Fibroblast of pulmonary artery (primary cell): ENCODE measurements at regions not wholly inside any gene's neighbourhood (a gene's known extent, or its start where the extent isn't known, plus 50 kb on each side); places are given as distances from the start of the nearest gene placed in this dataset.
A peak's percentile ranks its signal among the peaks of the same experiment; 100 is the strongest.

Experiments
- DNase-seq: peaks from one replicate; pipeline ENCODE4 v3.0.0-alpha.2; 2010; ENCODE audit warnings: low read depth
- H3K4me3 ChIP-seq: replicated peaks from 2 replicates; pipeline ENCODE4 v1.5.1; 2011; ENCODE audit warnings: low read depth, mild to moderate bottlenecking, control low read depth, low read length, moderate library complexity
- TF ChIP-seq, protein P1 (sequence below): IDR thresholded peaks from 2 replicates; pipeline ENCODE4 v1.5.1; 2011; ENCODE audit warnings: mild to moderate bottlenecking, control low read depth, low read length, inconsistent platforms; ENCODE audit errors: missing control alignments

DNA sequence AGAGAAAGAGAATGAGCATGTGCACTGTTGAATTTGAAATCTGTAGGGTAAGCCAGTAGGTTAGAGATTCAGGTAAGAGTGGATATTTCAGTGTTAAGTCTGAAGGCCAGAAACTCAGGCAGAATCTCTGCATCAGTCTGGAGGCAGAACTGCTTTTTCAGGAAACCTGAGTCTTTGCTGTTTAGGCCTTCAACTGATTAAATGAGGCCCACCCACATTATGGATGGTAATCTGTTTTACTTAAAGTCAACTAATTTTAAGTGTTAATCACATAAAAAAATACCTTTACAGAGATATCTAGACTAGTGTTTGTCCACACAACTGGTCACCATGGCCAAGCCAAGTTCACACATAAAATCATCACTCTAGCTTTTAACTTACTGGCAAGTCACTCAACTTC, 205.0 kb upstream of the DDHD1 start:
- DNase-seq: no peak
- TF ChIP-seq, protein P1, sequence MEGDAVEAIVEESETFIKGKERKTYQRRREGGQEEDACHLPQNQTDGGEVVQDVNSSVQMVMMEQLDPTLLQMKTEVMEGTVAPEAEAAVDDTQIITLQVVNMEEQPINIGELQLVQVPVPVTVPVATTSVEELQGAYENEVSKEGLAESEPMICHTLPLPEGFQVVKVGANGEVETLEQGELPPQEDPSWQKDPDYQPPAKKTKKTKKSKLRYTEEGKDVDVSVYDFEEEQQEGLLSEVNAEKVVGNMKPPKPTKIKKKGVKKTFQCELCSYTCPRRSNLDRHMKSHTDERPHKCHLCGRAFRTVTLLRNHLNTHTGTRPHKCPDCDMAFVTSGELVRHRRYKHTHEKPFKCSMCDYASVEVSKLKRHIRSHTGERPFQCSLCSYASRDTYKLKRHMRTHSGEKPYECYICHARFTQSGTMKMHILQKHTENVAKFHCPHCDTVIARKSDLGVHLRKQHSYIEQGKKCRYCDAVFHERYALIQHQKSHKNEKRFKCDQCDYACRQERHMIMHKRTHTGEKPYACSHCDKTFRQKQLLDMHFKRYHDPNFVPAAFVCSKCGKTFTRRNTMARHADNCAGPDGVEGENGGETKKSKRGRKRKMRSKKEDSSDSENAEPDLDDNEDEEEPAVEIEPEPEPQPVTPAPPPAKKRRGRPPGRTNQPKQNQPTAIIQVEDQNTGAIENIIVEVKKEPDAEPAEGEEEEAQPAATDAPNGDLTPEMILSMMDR: no peak
- H3K4me3 ChIP-seq: no peak overlapping the region

DNA sequence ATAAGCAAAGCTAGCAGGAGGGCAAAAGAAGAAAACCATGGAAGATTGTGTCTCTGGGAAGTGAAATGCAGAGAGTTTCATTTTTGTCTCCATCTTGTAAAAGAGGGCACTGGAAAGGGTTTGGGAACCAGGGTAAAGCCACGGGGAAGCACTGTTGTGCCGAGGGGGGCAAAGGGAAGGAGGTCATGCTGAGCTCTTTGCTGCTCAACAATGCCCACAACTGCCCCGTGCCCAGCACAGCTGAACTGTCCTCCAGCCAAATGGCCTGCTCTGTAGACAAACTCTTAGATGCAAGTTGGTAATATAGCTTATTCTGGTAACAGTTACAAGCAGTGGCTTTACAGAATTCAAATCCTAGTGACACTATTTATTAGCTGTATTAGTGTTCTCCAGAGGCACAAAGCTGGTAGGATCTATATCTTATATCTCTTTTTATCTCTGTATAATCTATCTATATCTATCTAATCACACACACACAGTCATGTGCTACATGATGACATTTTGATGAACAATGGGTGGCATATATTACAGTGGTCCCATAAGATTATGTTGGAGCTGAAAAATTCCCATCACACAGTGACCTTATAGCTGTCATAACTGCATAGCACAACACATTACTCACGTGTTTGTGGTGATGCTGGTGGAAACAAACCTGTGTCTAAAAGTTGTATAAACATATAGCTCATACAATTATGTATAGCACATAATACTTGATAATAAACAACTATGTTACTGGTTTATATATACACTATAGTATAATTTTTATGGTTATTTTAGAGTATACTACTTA, 203.4 kb upstream of the DDHD1 start:
- DNase-seq: no peak
- TF ChIP-seq, protein P1: no peak
- no peak overlapping the region for H3K4me3 ChIP-seq

DNA sequence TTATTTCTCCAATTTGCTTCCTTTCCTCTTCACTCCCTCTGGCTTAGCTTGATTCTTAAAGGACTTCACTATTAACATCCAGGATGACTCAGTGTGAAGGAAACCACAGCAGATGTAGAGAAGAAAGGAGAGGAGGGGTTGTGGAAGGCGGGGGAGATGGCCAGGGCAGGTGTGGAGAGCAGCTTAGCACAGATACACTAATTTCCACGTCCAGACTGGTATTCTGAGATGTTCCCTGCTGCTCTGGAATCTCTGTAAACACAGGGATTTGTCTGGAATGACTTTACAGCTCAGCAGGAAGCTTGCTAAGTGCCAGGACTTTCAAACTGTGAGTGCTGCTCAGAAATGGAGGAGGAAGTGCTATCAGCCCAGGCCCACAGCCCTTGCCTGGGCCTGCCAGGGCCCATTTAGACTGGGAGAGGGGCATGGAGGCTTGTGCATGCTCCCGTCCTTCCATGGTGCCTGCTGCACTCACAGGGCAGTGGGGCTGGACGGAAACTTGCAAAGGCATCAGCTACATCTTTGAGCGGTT, 202.5 kb upstream of the DDHD1 start:
- TF ChIP-seq, protein P1: no peak
- H3K4me3 ChIP-seq: no peak overlapping the region
- DNase-seq: peak; percentile 50

DNA sequence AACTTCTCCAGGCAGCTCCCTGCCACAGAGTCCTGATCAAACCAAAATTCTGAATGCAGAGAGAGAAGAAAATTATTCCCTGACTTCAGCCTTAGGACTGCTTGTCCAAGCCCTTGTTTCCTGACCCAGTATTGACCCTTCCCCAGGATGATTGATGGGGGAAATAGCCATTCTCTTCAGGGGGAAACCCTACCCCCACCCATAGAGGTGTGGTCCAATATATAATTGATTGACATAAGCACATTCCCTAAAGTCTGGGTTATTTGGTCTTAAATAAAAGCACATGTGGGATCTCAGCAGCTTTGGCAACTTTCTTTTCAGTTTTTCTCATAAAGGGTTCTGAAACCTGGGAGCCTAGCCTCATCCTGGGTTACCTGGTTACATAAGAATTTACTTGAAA, 201.2 kb upstream of the DDHD1 start:
- no peak overlapping the region for H3K4me3 ChIP-seq
- TF ChIP-seq, protein P1: no peak
- no peak for DNase-seq

DNA sequence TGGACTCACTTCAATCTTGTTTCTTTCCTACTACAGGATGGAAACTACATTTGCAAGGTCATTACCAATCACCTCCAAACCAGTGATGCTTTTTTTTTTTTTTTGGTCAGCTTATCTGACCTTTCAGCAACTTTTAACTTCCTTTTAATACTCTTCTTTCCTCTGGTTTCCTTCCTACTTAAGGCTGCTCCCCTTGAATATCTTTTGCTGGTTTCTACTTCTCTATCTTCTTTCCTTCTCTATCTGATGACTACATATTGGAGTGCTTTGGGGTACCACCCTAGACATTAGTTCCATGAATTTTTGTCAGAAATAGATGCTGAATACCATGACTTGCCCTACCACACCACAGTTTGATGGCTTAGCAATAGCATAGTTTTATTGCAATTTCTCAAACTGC, 197.7 kb upstream of the DDHD1 start:
- TF ChIP-seq, protein P1: no peak
- H3K4me3 ChIP-seq: no peak overlapping the region
- DNase-seq: no peak

DNA sequence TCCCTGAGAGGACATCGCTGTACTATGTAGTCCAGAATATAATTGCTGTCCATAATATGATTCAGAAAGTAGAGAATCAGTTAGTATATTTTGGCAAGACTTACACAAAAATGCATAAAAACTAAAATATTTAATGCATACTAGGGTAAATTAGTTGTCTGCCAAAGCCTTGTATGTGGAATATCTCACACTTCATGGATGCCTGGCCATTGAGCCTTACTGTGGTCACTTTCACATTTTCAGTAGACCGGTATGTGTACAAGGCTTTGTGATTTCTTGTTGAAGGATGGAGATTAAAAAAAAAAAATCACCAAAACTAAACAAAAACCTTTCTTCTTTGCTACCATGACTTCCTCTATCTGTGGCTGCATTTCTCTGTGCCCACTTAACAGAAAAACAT, 197.3 kb upstream of the DDHD1 start:
- TF ChIP-seq, protein P1: no peak
- no peak for DNase-seq
- no peak overlapping the region for H3K4me3 ChIP-seq

DNA sequence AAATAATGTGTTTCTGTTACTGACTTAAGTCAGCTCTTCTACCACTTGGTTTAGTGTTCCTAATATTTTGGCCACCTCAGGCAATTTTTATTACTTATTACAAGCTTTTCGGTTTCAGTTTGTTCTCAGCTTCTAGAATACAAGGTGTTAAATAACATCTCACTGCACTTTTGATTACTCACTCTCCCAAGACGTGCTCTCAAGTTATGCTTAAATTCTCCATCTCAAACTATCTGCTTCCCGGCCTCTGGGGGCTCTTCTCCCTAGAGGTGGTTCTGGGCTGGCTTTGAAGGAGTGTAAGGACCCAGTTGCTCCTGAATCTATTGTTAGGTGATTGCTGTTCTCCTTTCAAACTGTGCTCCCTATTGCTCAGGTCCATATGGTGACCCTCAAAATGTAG, 193.9 kb upstream of the DDHD1 start:
- no peak overlapping the region for H3K4me3 ChIP-seq
- no peak for DNase-seq
- TF ChIP-seq, protein P1: no peak
